K562 (cell line): ENCODE measurements at regions not wholly inside any gene's neighbourhood (a gene's known extent, or its start where the extent isn't known, plus 50 kb on each side); places are given as distances from the start of the nearest gene placed in this dataset.
A peak's percentile ranks its signal among the peaks of the same experiment; 100 is the strongest.

Experiments
- ATAC-seq: fragments of 200-7000 bp; cut with Tn5 transposase; 3 replicates; pipeline ENCODE4 v1.9.1; 2020; ENCODE audit warnings: moderate library complexity
- BruUV-seq: library from RNA; stranded (reverse); fragments of 400-500 nt; replicated peaks from 2 replicates; lab custom pipeline; 2021; lab: Mats Ljungman, UMichigan
- CTCF ChIA-PET: fragments of 300-600 bp; formaldehyde crosslinking; extraction: SDS; loops from one replicate; lab custom pipeline; 2021; ENCODE audit warnings: low intra/inter-chr PET ratio; lab: Yijun Ruan, JAX
- POLR2A ChIA-PET: fragments of 300-600, 350-650 bp; sonication (Branson Sonifier 250); formaldehyde crosslinking; extraction: SDS; loops from one replicate; lab custom pipeline; 2021; ENCODE audit warnings: antibody characterized with exemption, inconsistent platforms; lab: Yijun Ruan, JAX
- DNase-seq, 4 experiments: peaks; one replicate each; pipeline versions ENCODE4 v3.0.0 to v3.0.0-alpha.2; 2011 to 2018; ENCODE audit warnings: low spot score in 3 of 4, mixed read lengths in 3 of 4; ENCODE audit errors: extremely low read depth in 1 of 4
- FAIRE-seq: peaks from 2 replicates; lab custom pipeline; 2011; peaks lifted over from hg19 to GRCh38; lab: Jason Lieb, UNC
- H2AFZ ChIP-seq: 2 replicates; pipeline ENCODE4 v1.6.0; 2011; ENCODE audit warnings: low read depth, low read length, control low read depth, inconsistent platforms
- H3K27ac ChIP-seq: fragments of 200-600 bp; 3 replicates; pipeline ENCODE4 v1.8.0; 2011; ENCODE audit warnings: low read depth, mild to moderate bottlenecking, control low read depth, inconsistent platforms, low read length, moderate library complexity, mixed read lengths; ENCODE audit errors: extremely low read depth
- H3K27me3 ChIP-seq, 2 experiments: fragments of 300-600 bp in 1 of 2; 2 replicates in 1 of 2; 3 replicates in 1 of 2; pipeline versions ENCODE4 v1.6.0 to v1.8.0; 2011; ENCODE audit warnings: inconsistent platforms in 2 of 2, low read length in 2 of 2, mild to moderate bottlenecking in 1 of 2, mixed read lengths in 1 of 2, moderate library complexity in 1 of 2; ENCODE audit not compliant: control insufficient read depth in 2 of 2, insufficient read depth in 2 of 2
- H3K36me3 ChIP-seq: fragments of 300-600 bp; 3 replicates; pipeline ENCODE4 v1.8.0; 2011; ENCODE audit warnings: mild to moderate bottlenecking, low read length, inconsistent platforms; ENCODE audit not compliant: control insufficient read depth, insufficient read depth
- H3K4me1 ChIP-seq, 2 experiments: fragments of 200-600 bp in 1 of 2; replicated peaks in 1 of 2; 2 replicates in 1 of 2; 3 replicates in 1 of 2; pipeline versions ENCODE4 v1.5.1 to v1.8.0; 2011; ENCODE audit warnings: inconsistent platforms in 2 of 2, low read length in 2 of 2, mild to moderate bottlenecking in 1 of 2, mixed read lengths in 1 of 2, moderate library complexity in 1 of 2; ENCODE audit not compliant: control insufficient read depth in 2 of 2, insufficient read depth in 2 of 2
- H3K4me2 ChIP-seq: 2 replicates; pipeline ENCODE4 v1.6.1; 2011; ENCODE audit warnings: low read length, control low read depth, inconsistent platforms, mixed read lengths; ENCODE audit not compliant: insufficient read depth
- H3K4me3 ChIP-seq: fragments of 200-600 bp; sonication (generic), shearing (Covaris generic); 2 replicates; pipeline ENCODE4 v1.5.1; 2016; ENCODE audit warnings: control low read depth, inconsistent platforms
- H3K79me2 ChIP-seq: fragments of 200-600 bp; 3 replicates; pipeline ENCODE4 v1.8.0; 2011; ENCODE audit warnings: low read length, inconsistent platforms; ENCODE audit not compliant: control insufficient read depth, insufficient read depth
- H3K9ac ChIP-seq, 2 experiments: 2 replicates each; pipeline versions ENCODE4 v1.6.0 to v1.6.1; 2011; ENCODE audit warnings: low read depth in 2 of 2, low read length in 2 of 2, control low read depth in 1 of 2, inconsistent platforms in 1 of 2, mild to moderate bottlenecking in 1 of 2, mixed read lengths in 1 of 2; ENCODE audit not compliant: insufficient read depth in 1 of 2
- H3K9me1 ChIP-seq: one replicate; pipeline ENCODE4 v1.6.0; 2011; ENCODE audit warnings: inconsistent platforms, mild to moderate bottlenecking, low read length, moderate library complexity; ENCODE audit not compliant: control insufficient read depth, insufficient read depth
- H3K9me3 ChIP-seq: replicated peaks from 2 replicates; pipeline ENCODE4 v1.5.1; 2011; ENCODE audit warnings: low read depth, low read length, inconsistent platforms; ENCODE audit not compliant: control insufficient read depth, insufficient read depth
- H4K20me1 ChIP-seq: replicated peaks from 2 replicates; pipeline ENCODE4 v1.6.1; 2011; ENCODE audit warnings: low read length, inconsistent platforms, mixed read lengths; ENCODE audit not compliant: control insufficient read depth, insufficient read depth
- ETV1 ChIP-seq: fragments of 450-650 bp; conservative IDR thresholded peaks from 2 replicates; pipeline ENCODE4 v1.6.1; 2016; ENCODE audit warnings: missing genetic modification characterization, control low read depth, low read depth, missing compliant biosample characterization
- MED1 ChIP-seq: sonication (generic); formaldehyde crosslinking; IDR thresholded peaks from 2 replicates; pipeline ENCODE4 v1.8.1; 2023; ENCODE audit warnings: missing genetic modification reagents, borderline replicate concordance
- NRF1 ChIP-seq, 2 experiments: fragments of 450-650 bp; IDR thresholded peaks in 1 of 2; conservative IDR thresholded peaks in 1 of 2; 2 replicates each; pipeline ENCODE4 v1.6.1; 2014; ENCODE audit warnings: mild to moderate bottlenecking in 2 of 2
- RBM14 ChIP-seq: fragments of 200-400 bp; formaldehyde crosslinking; IDR thresholded peaks from 2 replicates; pipeline ENCODE4 v1.6.1; 2018; ENCODE audit warnings: low read depth, mild to moderate bottlenecking, low read length, moderate library complexity, borderline replicate concordance; ENCODE audit not compliant: insufficient read depth
- SIRT6 ChIP-seq: IDR thresholded peaks from one replicate; pipeline ENCODE4 v1.6.1; 2012; ENCODE audit warnings: low read depth, mild to moderate bottlenecking, control low read depth, inconsistent platforms, low read length, moderate library complexity
- SMAD1 ChIP-seq: fragments of 150-350 bp; IDR thresholded peaks from 2 replicates; pipeline ENCODE4 v1.6.1; 2014; ENCODE audit warnings: low read length, low read depth; ENCODE audit not compliant: partially characterized antibody
- TRIM25 ChIP-seq: fragments of 450-650 bp; IDR thresholded peaks from 2 replicates; pipeline ENCODE4 v1.7.0; 2016; ENCODE audit warnings: borderline replicate concordance
- ZNF280A ChIP-seq: fragments of 450-650 bp; IDR thresholded peaks from 2 replicates; pipeline ENCODE4 v1.6.1; 2018; ENCODE audit warnings: mild to moderate bottlenecking, low read depth; ENCODE audit not compliant: partially characterized antibody
- ZNF318 ChIP-seq, 2 experiments: fragments of 450-650 bp; IDR thresholded peaks; 2 replicates each; pipeline ENCODE4 v1.6.1; 2016; ENCODE audit warnings: mild to moderate bottlenecking in 2 of 2, borderline replicate concordance in 1 of 2, low read depth in 1 of 2, moderate library complexity in 1 of 2
- WGBS: fragments of 100-300 bp; shearing (Covaris generic); methylation state at CpG from one replicate; pipeline ENCODE4 v1.1.6; 2016; ENCODE audit warnings: low coverage, mixed read lengths; ENCODE audit not compliant: insufficient coverage; ENCODE audit errors: missing lambda C conversion rate; 5-methylcytosine and 5-hydroxymethylcytosine counted together
- in situ Hi-C: fragments of 300-500 bp; cut with MboI; formaldehyde crosslinking; loops from 4 replicates; pipeline ENCODE4 v1.15.0; 2018; ENCODE audit warnings: inconsistent platforms, mixed read lengths
- intact Hi-C: fragments of 100-400 bp; cut with micrococcal nuclease; formaldehyde crosslinking; loops from 2 replicates; pipeline ENCODE4 v1.14.2; 2022

- Histone ChIP-seq H4K20me1 (no peaks in the 10 kb centered on the region), H3K4me1 (peaks cover 0 to 4% of the 10 kb centered on the region in 2 experiments; a peak in 1 of 5 replicates), H2AFZ (peak overlapping the region; percentile 65; the same call in 1 of the 2 replicates), H3K36me3 (no peaks in the 10 kb centered on the region), H3K27ac (no peak overlapping the region), H3K9ac (no peak overlapping the region), H3K9me1 (no peaks in the 10 kb centered on the region), H3K4me2 (no peak overlapping the region), H3K27me3 (no peaks in the 10 kb centered on the region), H3K9me3 (peaks cover 2% of the 10 kb centered on the region; the same call in 1 of the 2 replicates), H3K79me2 (no peaks in the 10 kb centered on the region), H3K4me3 (no peak overlapping the region)
- 30% methylated on average over 2 of the region's 2 CpGs for WGBS
- ATAC-seq: peak; percentile 74
- ChIA-PET POLR2A (no interaction called here), CTCF (no interaction called here)
- no TSS peak for BruUV-seq
- in situ Hi-C loops: no loop called here
- intact Hi-C loops: no loop called here
- DNase-seq: peak in 2 of 4 experiments; percentile 25 to 29
- FAIRE-seq: peak; percentile 54
- no peak for TF ChIP-seq NRF1 (conservative IDR thresholded peaks at IDR 0.05 in 1 of 2, IDR thresholded peaks at IDR 0.05 in 1 of 2)
- no peak for TF ChIP-seq ETV1 (tag)
- TF ChIP-seq SMAD1: no peak
- TF ChIP-seq RBM14: no peak
- no peak for TF ChIP-seq TRIM25
- no peak for TF ChIP-seq ZNF280A
- TF ChIP-seq MED1 (CRISPR knock-in tag): no peak
- TF ChIP-seq SIRT6: no peak
- no peak for TF ChIP-seq ZNF318 (IDR thresholded peaks at IDR 0.05; ENCODE audit: borderline replicate concordance in 1 of 2, low read depth in 1 of 2)
Observed at GRCh38 chr2:145777297-145777696, 1257.4 kb upstream of the ZEB2 start.
